ENCODE measurements at regions not wholly inside any gene's neighbourhood (a gene's known extent, or its start where the extent isn't known, plus 50 kb on each side); places are given as distances from the start of the nearest gene placed in this dataset.
"Not testable (repeated sequence)": the region's sequence is repeated elsewhere in the genome, so short reads cannot be mapped to it uniquely, and the experiment has no call there.

GRCh38 chr1:120664376-120665249 lies 59.1 kb upstream of the NBPF26 start:
- not testable (repeated sequence) for TF ChIP-seq CTCF (IDR thresholded peaks at IDR 0.05; ENCODE audit: insufficient read depth, low read length, poor library complexity, severe bottlenecking); EZH2phosphoT487 (conservative IDR thresholded peaks at IDR 0.05; ENCODE audit: low read length)

Measured in SU-DHL-6 (cell line).